ENCODE measurements at regions not wholly inside any gene's neighbourhood (a gene's known extent, or its start where the extent isn't known, plus 50 kb on each side); places are given as distances from the start of the nearest gene placed in this dataset.

DNA sequence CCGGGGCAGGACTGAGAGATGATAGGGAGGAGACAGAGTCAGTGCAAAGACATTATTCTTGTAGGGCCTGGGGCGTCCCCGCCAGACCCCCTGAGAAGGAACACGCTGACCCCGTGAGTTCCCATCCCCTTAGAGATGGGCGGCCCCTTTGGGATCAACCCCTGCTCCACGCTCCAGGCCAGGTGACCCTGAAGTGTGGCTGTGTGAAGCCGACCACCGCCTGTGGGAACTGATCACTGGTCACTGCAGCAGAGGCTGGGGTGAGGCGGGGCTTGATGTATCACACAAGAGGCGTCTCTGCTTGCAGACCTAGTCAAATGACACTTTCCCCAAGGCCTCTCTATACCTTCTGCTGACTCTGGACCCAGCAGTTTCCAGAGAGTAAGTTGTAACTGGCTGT is 157.4 kb upstream of the TWIST2 start:
- no peak for DNase-seq (ENCODE audit: extremely low read depth in 1 of 11, low read depth in 9 of 11, low spot score in 4 of 11)

DNA sequence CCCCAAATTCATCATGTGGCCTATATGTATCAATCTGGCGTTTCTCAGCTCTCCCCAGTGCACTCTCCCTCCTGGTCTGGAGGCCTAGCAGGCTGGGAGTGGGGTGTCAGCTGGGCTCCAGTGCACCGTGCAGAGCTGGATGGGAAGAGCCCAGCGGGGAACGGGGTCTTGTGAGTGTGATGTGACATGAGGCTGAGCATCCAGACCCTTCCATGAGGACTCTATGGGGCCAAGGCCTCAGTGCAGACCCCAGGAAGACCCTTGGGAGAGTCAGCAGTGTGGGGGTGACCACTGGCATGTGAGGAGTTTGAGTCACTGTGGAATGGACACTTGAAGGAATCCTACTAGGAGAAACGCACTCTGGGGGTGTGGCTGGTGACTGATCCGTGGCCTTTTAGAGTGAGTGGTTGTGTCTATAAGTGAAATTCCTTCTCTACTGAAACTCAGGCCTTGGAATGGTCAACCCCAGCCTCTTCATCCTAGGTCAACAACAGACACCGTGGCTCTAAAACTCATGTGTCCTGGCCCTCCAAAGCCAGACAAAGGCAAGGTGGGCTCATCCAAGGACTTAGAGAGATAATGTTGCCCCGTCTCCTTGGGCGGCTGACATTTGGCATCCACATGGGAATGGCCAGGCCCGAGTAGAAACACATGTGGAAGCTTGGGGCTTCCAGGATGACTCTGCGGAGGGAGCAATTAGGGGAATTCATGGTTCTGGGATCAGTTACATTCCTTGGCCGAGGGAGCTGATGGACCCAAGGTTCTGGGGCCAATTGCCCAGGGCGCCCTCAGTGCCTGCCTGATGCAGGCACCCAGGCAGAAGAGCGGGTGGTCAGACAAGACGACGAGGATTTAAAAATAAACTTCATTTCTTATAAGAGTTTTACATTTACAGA is 156.0 kb upstream of the TWIST2 start:
- DNase-seq (ENCODE audit: extremely low read depth in 1 of 11, low read depth in 9 of 11, low spot score in 4 of 11): no peak

DNA sequence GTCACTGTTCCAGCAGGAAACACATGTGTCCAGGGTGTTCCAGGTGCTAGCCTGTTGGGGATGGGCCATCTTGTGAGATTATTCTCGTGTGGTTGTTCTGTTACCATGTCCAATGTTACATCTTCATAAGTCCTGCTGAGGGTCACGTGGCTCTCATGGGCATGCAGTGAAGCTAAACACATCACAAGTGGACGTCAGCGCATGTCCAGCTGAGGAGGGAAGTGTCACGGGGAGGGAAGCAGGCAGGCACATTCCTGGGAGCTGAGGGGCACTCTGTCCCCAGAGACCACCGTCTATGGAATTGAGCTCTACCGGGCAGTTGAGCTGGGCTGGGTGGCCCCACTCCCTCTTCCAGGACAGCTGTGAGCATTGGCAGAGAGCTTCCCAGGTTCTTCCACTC is 155.3 kb upstream of the TWIST2 start:
- DNase-seq (ENCODE audit: extremely low read depth in 1 of 11, low read depth in 9 of 11, low spot score in 4 of 11): no peak

DNA sequence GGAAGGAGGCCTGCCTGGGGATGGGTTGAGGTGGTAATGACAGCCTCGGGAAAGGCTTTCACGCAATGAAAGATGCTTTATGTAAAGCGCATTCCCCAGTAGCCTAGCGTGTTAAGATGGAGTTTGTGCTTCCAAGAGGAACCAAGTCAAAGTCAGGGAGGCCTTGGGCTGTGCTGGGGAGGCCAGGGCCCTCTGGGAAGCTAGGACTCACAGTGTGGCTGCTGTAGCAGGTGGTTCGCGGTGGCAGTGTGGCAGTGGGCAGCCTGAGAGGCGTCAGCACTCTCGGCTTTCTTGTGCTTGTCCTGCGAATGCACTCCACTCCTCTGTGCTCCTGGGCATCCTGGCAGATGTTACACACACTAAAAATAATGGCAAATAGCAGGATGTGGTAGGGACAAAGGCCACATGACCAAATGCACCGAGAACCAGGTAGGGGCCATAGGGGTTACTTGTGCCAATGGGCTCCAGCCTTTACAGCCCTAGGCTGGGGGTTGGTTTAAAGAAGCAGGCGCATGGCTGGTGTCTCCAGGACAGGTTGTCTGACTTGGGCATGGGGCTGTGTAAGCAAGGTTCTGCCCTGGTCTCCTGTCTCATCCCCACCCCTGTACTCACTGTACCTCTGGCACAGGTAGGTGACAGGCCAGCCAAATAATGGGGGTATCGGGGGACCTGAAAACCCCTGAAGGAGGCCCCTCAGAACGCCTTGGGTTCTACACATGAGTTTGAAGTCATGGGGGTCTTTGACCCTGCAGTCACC is 154.4 kb upstream of the TWIST2 start:
- DNase-seq (ENCODE audit: extremely low read depth in 1 of 11, low read depth in 9 of 11, low spot score in 4 of 11): no peak

DNA sequence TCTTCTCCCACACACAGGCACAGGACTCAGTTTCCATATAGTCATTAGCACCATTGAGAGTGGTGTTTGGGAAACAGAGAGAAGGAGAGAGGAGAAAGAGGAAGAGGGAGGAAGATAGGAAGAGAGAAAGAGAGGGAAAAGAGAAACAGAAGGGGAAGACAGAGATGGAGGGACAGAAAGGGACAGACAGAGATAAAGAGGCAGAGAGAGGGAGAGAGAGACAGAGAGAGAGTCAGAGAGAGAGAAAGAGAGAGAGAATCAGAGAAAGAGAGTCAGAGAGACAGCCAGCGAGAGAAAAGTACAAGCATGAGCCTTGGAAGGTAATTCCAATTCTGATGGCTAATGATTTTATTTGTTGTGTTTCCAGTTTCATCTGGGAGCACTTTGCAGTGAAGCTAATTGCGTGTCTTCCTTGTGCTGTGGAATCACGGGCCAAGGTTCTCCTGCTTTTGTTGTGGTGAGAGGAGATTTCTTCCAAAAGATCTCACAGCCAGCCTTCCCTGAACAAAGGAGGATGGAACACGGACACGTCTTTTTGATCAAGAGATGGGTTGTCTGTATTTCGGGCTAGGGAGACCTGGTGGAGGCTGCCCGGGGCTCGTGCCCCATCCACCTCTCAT is 153.6 kb upstream of the TWIST2 start:
- no peak for DNase-seq (ENCODE audit: extremely low read depth in 1 of 11, low read depth in 9 of 11, low spot score in 4 of 11)

DNA sequence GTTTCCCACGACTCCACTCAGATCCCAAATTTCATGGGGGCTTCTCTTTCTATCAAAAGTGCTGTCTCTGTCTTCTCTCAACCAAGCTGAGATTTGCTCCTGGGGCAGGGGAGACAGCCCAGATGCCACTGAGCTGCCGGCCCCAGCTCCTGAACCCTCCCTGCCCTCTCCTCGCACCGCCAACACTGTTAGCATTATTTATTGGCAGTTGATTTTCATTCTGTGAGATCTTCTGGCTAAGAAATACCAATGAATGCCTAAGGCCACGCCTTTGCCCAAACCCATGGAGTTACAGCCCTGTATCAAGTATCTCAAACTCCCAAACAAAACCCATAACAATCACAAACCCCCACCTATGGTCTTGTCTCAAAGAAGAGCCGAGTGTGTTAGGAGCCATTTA is 153.0 kb upstream of the TWIST2 start:
- DNase-seq (ENCODE audit: extremely low read depth in 1 of 11, low read depth in 9 of 11, low spot score in 4 of 11): no peak

DNA sequence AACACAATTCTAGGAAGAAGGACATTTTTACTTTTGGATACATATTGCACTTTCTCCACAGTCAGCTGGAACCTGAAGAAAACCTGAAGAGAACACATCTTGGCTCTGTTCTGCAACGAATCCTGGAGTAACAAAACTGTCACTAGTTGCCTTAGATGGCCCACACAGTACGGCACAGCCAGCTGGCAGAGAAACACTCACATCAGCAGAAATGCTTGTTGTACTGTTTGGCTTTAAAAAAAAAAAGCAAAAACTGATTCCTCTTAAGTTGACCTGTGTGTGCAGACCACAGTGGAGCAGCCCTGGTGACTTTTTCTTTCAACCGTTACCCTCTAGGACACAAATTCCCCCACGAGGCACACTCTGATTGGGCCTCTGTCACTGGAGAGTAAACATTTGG is 152.3 kb upstream of the TWIST2 start:
- DNase-seq (ENCODE audit: extremely low read depth in 1 of 11, low read depth in 9 of 11, low spot score in 4 of 11): peak in 2 of 11 donors; percentile 9 to 15

DNA sequence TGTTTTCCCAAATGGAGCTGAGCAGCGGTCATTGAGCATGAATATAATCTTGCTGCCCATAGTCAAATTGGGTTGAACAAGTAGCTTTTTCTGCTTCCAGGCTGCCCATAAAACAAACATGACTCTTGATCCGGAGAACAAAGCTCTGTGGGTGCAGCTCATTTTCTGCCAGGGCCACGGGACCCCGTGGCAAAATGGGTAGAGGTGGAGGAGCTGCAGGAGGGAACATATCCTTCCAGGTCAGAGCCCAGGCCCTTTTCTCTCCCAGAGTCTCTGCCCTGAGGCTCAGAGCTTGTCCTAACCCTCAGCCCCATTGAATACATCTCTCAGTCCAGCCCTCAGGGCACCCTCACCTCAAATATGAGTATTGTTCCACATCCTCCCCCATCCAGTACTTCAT is 151.6 kb upstream of the TWIST2 start:
- no peak for DNase-seq (ENCODE audit: extremely low read depth in 1 of 11, low read depth in 9 of 11, low spot score in 4 of 11)

DNA sequence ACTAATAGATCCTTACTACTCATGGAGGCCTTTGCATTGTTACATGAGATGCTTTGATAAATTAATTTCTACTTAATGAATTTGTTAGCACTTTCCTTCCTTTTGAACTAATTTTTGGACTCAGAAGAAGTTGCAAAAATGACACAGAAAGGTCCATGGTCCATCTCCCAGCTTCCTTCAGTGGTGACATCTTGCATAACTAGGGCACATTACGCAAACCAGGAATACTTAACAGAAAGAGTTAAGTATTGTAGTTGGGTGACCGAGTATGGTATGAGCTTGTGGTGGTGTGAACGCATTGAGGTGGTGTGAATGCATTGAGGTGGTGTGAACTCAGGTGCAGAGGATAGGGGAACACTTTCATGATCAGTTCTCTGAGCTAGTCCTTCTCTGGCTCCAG is 151.1 kb upstream of the TWIST2 start:
- DNase-seq (ENCODE audit: extremely low read depth in 1 of 11, low read depth in 9 of 11, low spot score in 4 of 11): no peak

DNA sequence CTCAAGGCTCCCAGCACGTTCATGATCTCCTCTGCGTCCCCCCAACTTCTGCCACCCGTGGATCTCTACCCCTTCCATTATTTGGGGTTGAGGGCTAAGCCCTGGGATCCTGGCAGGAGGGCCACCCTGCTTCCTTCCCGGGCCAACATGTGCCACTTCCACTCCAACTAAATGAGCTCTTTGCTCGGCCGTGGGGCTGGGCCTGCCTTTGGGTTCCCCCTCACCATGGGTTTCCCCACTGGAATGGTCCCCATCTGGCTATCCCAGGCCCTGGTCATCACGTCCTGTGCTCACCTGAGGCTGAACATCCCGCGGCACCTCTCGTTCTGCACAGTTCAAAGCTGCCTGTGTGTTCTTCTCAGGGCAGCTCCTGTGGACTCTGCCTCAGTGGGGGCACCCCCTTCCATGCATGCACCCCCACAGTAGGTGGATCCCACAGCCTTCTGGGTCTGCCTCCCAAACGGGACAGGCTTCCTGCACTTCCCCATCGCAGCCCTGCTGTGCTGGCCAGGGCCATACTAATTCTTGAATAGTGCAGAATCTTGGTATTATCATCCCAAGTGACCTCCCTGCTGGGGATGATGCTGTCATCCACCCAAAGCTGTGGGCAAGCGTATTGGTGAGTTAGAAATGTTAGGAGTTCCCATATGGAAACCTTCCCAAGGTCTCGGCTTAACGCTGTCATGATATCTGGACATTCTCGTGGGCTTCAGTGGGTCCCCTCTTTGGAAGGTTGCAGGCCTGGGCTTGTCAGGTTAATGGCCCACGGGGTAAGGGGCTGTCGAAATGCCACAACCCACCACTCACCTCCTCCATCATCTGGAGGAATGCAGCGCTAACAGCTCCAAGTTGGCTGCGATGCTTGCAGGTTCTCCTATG is 150.5 kb upstream of the TWIST2 start:
- DNase-seq (ENCODE audit: extremely low read depth in 1 of 11, low read depth in 9 of 11, low spot score in 4 of 11): no peak

DNA sequence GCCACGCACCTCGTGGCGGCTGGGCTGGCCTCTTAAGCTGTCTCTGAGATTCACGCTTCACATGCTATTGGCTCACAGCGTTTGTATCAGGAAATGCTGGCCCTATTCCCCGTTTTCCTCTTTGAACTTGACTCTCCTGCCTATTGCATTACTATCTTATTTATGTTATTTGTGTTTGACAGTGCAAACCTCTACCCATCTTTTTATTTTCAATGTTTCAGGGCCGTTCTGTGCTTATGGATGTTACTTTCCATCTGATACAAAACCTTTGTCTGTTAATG is 149.9 kb upstream of the TWIST2 start:
- DNase-seq (ENCODE audit: extremely low read depth in 1 of 11, low read depth in 9 of 11, low spot score in 4 of 11): no peak

DNA sequence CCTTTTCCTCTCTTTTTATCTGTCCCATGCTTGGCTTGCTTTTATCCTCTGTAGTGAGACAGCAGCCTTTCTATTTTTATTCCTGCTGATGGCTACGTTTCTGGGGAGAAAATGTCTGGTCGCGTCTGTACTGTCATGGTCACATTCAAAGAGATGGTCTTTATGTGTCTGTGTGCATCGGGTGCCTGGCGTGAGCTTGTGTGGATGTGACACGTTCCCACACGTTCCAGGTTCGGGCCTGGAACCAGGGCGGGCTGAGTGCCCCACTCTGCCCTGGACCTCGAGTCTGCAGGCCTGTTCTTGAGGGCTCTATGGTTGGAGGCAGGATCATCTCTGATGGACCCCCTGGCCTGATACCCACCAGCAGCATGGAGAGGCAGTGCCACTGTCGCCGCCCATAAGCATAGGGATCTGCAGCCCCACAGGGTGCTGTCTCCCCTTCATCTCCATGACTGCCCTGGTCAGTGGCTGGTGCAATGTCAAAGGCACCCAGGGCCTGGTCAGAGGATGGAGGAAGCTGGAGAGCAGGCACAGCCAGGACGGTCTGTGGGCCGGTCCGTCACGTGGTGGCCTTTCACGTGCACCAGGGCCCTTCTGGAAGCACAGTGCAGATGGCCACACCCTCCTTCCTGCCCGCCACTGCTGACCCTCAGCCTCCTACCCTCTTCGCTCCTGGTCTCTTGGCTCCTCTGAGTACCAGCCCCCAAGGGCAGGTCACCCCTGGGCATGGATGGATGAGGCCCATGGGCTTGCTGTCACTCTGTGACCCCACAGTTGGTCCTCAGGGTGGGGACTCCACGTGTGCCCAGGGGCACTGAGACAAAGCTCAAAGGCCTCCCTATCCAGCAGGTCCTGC is 149.2 kb upstream of the TWIST2 start:
- no peak for DNase-seq (ENCODE audit: extremely low read depth in 1 of 11, low read depth in 9 of 11, low spot score in 4 of 11)

DNA sequence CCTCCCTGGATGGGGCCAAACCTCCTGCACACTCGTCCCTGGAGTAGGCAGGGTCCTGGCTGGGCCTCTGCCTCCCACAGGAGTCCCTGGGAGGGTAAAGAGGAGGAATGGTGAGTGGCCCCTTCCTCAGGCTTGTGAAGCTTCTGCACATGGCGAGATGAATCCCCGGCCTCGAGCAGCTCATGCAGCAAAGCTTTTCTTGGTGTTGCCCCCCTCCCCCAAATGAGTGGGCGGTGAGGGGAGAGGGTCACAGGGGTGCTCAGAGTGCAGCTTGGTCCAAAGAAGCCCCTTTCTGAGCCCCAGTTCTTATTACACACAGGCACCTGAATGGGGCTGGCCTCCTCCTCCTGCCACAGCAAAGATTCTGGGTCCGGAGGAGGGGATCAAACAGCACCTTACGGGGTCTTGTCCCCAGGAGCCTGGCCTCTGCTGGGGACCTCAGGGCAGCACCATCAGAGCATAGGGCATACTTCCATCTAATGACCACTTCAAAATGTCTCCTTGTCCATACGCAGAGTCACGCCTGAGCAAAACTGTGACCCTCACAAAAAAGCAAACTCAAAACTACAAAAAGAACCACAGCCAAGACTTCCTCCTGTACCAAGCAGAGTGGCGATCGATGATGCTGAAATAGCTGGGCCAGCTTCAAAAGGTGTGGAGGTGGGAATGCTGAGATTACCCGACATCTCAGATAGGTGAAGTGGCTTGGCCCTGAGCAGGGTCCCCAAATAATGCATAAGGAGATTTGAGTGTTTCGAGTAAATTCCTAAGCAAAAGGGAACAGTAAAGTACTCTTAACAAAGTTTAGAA is 148.4 kb upstream of the TWIST2 start:
- DNase-seq (ENCODE audit: extremely low read depth in 1 of 11, low read depth in 9 of 11, low spot score in 4 of 11): no peak

DNA sequence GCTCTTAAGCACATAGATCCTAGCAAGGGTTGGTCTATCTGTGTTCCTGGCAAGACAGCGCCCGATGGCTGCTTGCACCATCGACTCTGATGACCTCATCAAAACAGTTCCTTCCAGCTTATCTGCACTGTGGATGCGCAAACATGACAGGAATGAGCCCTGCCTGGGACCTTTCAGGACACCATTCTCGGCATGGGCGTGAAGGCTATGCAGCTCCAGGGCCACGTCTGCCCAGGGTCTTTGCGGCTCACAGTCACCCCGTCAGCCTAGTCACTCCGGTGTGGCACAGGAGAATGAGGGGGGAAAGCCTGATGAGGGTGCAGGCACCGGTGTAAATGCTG is 147.8 kb upstream of the TWIST2 start:
- DNase-seq (ENCODE audit: extremely low read depth in 1 of 11, low read depth in 9 of 11, low spot score in 4 of 11): no peak

DNA sequence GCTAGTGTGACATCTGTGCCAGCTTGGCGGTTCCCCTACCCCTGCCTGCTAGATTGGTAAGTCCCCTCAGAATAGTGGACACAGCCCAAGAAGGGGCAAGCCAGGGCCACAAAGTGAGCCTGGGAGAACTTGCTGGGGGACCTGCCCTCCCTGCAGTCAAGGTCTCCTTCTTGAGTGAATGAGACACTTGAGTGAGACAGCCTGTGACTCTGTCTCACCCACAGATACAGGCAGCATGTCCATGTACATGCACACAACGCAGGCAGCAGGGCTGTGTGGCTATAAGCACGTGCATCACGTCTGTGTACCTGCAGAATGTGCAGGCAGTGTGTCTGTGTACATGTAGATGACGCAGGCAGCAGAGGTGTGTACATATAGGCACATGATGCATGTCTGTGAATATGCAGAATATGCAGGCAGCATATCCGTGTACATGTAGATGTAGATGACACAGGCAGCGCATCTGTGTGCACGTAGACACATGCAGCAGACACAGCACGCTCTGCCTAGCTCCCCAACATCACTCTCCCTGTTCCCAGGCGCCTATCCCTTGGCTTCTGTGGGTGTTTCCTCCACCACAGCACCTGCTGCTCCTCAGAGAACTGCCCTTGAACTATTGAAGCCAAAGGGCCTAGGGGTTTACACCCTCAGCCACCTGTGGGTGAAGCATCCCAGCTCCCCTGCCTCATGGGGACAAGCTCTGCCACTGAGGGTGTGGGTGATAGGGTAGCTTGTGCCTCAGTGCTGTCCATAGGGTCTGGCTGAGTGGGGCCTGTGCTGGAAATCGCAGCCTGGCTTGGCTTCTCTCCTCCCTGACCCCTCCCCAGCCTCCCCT is 147.2 kb upstream of the TWIST2 start:
- DNase-seq (ENCODE audit: extremely low read depth in 1 of 11, low read depth in 9 of 11, low spot score in 4 of 11): no peak

DNA sequence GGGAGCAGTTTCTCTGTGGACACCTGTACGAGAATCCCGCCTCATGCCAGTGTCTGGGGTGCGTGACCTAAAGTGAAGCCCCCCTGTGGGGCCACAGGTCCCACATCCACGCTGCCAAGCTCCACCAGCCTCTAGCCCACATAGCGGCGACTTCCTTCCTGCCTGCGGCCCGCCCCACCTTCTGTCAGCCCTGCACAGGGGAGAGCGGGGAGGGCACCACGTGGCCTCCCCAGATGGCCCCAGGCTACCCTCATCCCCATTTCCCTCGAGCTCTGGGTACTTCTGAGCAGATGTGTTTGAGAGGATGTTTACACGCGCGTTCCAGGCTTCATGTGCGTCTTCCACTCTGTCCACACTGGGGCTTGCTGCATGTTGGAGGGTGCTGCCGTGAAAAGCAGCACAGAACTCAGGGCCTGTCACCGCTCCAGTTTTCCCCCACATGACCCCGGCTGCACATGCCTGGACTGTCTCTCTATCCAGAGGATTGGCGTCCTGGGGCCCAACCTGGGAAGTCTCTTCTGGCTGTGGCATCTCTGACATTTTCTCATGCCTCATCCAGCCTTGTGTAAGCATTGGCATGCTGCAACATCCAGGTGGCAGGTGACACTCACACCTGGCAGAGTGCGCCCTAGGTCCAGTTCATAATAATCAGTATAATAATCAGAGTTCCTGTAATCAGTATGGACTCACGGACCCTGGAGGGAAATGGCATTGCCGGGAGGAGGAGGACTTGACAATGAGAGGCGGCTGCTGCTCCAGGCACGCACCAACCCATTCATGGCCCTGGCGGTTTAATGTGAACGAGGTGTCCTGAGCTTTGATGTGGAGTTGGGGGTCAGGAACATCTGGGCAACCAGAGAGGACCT is 146.3 kb upstream of the TWIST2 start:
- no peak for DNase-seq (ENCODE audit: extremely low read depth in 1 of 11, low read depth in 9 of 11, low spot score in 4 of 11)
